ENCODE measurements at regions not wholly inside any gene's neighbourhood (a gene's known extent, or its start where the extent isn't known, plus 50 kb on each side); places are given as distances from the start of the nearest gene placed in this dataset.

- Histone ChIP-seq H3K27me3 (ENCODE audit: control insufficient read depth, insufficient read depth, low read length) (no peaks in the 10 kb centered on the region), H3K27ac (ENCODE audit: low read length) (peak overlapping the region; percentile 51; the same call in 1 of the 2 replicates), H3K36me3 (ENCODE audit: control insufficient read depth, insufficient read depth, low read length) (no peaks in the 10 kb centered on the region), H3K9me3 (ENCODE audit: control insufficient read depth, insufficient read depth, low read depth, low read length) (no peaks in the 10 kb centered on the region), H3K4me1 (ENCODE audit: control insufficient read depth, insufficient read depth, low read length) (peaks cover 4% of the 10 kb centered on the region), H3K4me3 (ENCODE audit: low read depth in 2 of 2, low read length in 2 of 2) (no peak overlapping the region)
- intact Hi-C loops (cut with micrococcal nuclease; ENCODE audit: unreplicated experiment) = no loop called here
- ATAC-seq (no peak), DNase-seq (ENCODE audit: low read depth, low spot score) (no peak)
- in situ Hi-C loops (cut with HindIII; ENCODE audit: low pct_unique_long_range_greater_than_20kb, low sequenced_read_pairs) = no loop called here
- POLR2A ChIA-PET = no interaction called here
- CTCF ChIA-PET = no interaction called here
- TF ChIP-seq POLR2AphosphoS5 (IDR thresholded peaks at IDR 0.05; ENCODE audit: low read depth, low read length) = no peak
- no peak for TF ChIP-seq CTCF (IDR thresholded peaks at IDR 0.05)
- TF ChIP-seq, protein P1, sequence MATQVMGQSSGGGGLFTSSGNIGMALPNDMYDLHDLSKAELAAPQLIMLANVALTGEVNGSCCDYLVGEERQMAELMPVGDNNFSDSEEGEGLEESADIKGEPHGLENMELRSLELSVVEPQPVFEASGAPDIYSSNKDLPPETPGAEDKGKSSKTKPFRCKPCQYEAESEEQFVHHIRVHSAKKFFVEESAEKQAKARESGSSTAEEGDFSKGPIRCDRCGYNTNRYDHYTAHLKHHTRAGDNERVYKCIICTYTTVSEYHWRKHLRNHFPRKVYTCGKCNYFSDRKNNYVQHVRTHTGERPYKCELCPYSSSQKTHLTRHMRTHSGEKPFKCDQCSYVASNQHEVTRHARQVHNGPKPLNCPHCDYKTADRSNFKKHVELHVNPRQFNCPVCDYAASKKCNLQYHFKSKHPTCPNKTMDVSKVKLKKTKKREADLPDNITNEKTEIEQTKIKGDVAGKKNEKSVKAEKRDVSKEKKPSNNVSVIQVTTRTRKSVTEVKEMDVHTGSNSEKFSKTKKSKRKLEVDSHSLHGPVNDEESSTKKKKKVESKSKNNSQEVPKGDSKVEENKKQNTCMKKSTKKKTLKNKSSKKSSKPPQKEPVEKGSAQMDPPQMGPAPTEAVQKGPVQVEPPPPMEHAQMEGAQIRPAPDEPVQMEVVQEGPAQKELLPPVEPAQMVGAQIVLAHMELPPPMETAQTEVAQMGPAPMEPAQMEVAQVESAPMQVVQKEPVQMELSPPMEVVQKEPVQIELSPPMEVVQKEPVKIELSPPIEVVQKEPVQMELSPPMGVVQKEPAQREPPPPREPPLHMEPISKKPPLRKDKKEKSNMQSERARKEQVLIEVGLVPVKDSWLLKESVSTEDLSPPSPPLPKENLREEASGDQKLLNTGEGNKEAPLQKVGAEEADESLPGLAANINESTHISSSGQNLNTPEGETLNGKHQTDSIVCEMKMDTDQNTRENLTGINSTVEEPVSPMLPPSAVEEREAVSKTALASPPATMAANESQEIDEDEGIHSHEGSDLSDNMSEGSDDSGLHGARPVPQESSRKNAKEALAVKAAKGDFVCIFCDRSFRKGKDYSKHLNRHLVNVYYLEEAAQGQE (IDR thresholded peaks at IDR 0.05; ENCODE audit: insufficient read depth in 1 of 2, low read depth in 2 of 2, low read length in 1 of 2) = no peak
- no peak for TF ChIP-seq SIN3A (IDR thresholded peaks at IDR 0.05; ENCODE audit: borderline replicate concordance, insufficient read depth, low read depth, low read length)
- no peak for TF ChIP-seq TCF7L2 (IDR thresholded peaks at IDR 0.05; ENCODE audit: low read depth, low read length)
- no TSS peak for BruUV-seq (replicated peaks)
These were observed 92.0 kb upstream of the SLC4A7 start for GRCh38 chr3:27576171-27576570.

GRCh38 chr3:27575499-27575898, 91.3 kb upstream of the SLC4A7 start:
- CTCF ChIA-PET = no interaction called here
- in situ Hi-C loops (cut with HindIII; ENCODE audit: low pct_unique_long_range_greater_than_20kb, low sequenced_read_pairs) = no loop called here

More at GRCh38 chr3:27575499-27575898, 91.3 kb upstream of the SLC4A7 start:
- ATAC-seq = no peak
- H3K27me3 ChIP-seq (ENCODE audit: control insufficient read depth, insufficient read depth, low read length) = no peaks in the 10 kb centered on the region
- H3K9me3 ChIP-seq (ENCODE audit: control insufficient read depth, insufficient read depth, low read depth, low read length) = no peaks in the 10 kb centered on the region
- H3K36me3 ChIP-seq (ENCODE audit: control insufficient read depth, insufficient read depth, low read length) = no peaks in the 10 kb centered on the region
- TF ChIP-seq, protein P1 (IDR thresholded peaks at IDR 0.05; ENCODE audit: insufficient read depth in 1 of 2, low read depth in 2 of 2, low read length in 1 of 2) = no peak
- TF ChIP-seq TCF7L2 (IDR thresholded peaks at IDR 0.05; ENCODE audit: low read depth, low read length) (no peak), SIN3A (IDR thresholded peaks at IDR 0.05; ENCODE audit: borderline replicate concordance, insufficient read depth, low read depth, low read length) (no peak), POLR2AphosphoS5 (IDR thresholded peaks at IDR 0.05; ENCODE audit: low read depth, low read length) (no peak), CTCF (IDR thresholded peaks at IDR 0.05) (no peak)
- H3K4me3 ChIP-seq (ENCODE audit: low read depth in 2 of 2, low read length in 2 of 2) = no peak overlapping the region
- POLR2A ChIA-PET = no interaction called here
- H3K4me1 ChIP-seq (ENCODE audit: control insufficient read depth, insufficient read depth, low read length) = peaks cover 10% of the 10 kb centered on the region
- DNase-seq (ENCODE audit: low read depth, low spot score) = no peak
- intact Hi-C loops (cut with micrococcal nuclease; ENCODE audit: unreplicated experiment) = no loop called here
- no TSS peak for BruUV-seq (replicated peaks)
- H3K27ac ChIP-seq (ENCODE audit: low read length) = peak overlapping the region; percentile 51; the same call in 1 of the 2 replicates

Data from Panc1 (cell line).